ENCODE measurements at regions not wholly inside any gene's neighbourhood (a gene's known extent, or its start where the extent isn't known, plus 50 kb on each side); places are given as distances from the start of the nearest gene placed in this dataset.

GRCh38 chr3:40876009-40876408, 323.3 kb upstream of the CTNNB1 start:
- TF ChIP-seq CTCF (IDR thresholded peaks at IDR 0.05 in 4 of 5, conservative IDR thresholded peaks at IDR 0.05 in 1 of 5), result no peak
- no peak for TF ChIP-seq POLR2A (IDR thresholded peaks at IDR 0.05)
